ENCODE measurements at regions not wholly inside any gene's neighbourhood (a gene's known extent, or its start where the extent isn't known, plus 50 kb on each side); places are given as distances from the start of the nearest gene placed in this dataset.
A peak's percentile ranks its signal among the peaks of the same experiment; 100 is the strongest.

DNA sequence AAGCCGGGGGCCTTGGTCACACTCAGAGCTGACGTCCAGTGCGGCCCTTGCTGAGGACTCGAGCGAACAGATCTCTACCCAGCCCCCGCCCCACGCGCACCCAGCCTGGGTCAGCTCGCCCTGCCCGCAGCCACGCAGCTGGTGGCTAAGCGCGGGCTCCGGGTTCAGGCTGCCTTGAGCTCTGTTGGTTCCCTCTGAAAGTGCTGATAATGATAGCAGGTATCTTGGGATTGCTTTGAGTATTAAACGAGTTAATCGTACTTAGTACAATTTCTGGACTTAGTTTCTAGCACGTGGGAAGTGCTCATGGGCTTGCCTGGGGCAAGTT lies 88.1 kb upstream of the TGM3 start:
- no peak overlapping the region for H3K27ac ChIP-seq (ENCODE audit: low read length)
- CTCF ChIA-PET = interaction anchor here (0.5 to 0.7 kb wide), 4 partner anchors 23 to 466 kb away, joined by 3 to 6 read pairs (median 4); no protein-coding TSS in a partner anchor
- no peaks in the 10 kb centered on the region for H3K4me1 ChIP-seq (ENCODE audit: insufficient read depth, low read length)

DNA sequence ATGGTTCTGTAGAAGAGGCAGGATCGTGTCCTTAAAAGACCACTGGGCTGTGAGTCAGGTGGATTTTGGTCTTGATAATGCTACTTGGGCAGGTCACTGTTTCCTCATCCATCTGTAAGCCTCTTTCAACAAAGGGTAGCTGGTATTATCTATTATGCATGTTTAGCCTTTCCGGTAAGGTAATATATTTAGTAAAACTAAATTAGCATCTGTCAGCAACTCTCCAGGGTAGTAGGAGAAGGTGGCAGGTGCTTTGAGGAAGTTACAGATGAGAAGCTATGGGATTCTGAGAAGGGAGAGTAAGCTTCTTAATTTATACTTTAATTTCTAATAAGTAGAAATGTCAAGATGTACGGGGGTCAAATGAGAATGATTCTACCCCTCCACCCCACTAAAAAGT lies 86.9 kb upstream of the TGM3 start:
- ChIA-PET POLR2A (ENCODE audit: unreplicated experiment) (no interaction called here), CTCF (no interaction called here)
- no peaks in the 10 kb centered on the region for H3F3A ChIP-seq (ENCODE audit: low read length, unreplicated experiment)
- TF ChIP-seq EZH2phosphoT487 (IDR thresholded peaks at IDR 0.05; ENCODE audit: borderline replicate concordance, low read length) = no peak
- TF ChIP-seq EZH2 (IDR thresholded peaks at IDR 0.05; ENCODE audit: low read length, unreplicated experiment) = no peak
- TF ChIP-seq, protein P1, sequence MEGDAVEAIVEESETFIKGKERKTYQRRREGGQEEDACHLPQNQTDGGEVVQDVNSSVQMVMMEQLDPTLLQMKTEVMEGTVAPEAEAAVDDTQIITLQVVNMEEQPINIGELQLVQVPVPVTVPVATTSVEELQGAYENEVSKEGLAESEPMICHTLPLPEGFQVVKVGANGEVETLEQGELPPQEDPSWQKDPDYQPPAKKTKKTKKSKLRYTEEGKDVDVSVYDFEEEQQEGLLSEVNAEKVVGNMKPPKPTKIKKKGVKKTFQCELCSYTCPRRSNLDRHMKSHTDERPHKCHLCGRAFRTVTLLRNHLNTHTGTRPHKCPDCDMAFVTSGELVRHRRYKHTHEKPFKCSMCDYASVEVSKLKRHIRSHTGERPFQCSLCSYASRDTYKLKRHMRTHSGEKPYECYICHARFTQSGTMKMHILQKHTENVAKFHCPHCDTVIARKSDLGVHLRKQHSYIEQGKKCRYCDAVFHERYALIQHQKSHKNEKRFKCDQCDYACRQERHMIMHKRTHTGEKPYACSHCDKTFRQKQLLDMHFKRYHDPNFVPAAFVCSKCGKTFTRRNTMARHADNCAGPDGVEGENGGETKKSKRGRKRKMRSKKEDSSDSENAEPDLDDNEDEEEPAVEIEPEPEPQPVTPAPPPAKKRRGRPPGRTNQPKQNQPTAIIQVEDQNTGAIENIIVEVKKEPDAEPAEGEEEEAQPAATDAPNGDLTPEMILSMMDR (conservative IDR thresholded peaks at IDR 0.05; ENCODE audit: low read depth, low read length) = no peak
- H3K36me3 ChIP-seq (ENCODE audit: low read depth, low read length) = no peaks in the 10 kb centered on the region
- H3K27me3 ChIP-seq (ENCODE audit: low read length) = peaks cover 63% of the 10 kb centered on the region
- no peak overlapping the region for H3K4me3 ChIP-seq (ENCODE audit: low read length)
- H3K4me2 ChIP-seq (ENCODE audit: low read length) = no peak overlapping the region
- no peak overlapping the region for H2AFZ ChIP-seq (ENCODE audit: low read length)
- no peak overlapping the region for H3K9ac ChIP-seq (ENCODE audit: low read length)
- H3K27ac ChIP-seq (ENCODE audit: low read length) = no peak overlapping the region
- no peak for DNase-seq
- no TSS peak for BruUV-seq (replicated peaks)
- H3K9me2 ChIP-seq (replicated peaks; ENCODE audit: low read length) = no peaks in the 10 kb centered on the region
- H3K4me1 ChIP-seq (ENCODE audit: insufficient read depth, low read length) = no peaks in the 10 kb centered on the region
- H3K9me3 ChIP-seq (ENCODE audit: low read length) = no peaks in the 10 kb centered on the region
- no peaks in the 10 kb centered on the region for H3K79me2 ChIP-seq (ENCODE audit: low read length)
- H4K20me1 ChIP-seq (ENCODE audit: low read length) = no peaks in the 10 kb centered on the region
- intact Hi-C loops (cut with micrococcal nuclease) = loop anchor here (5.0 kb wide), 1 partner anchor 193 kb away; no protein-coding TSS in a partner anchor
- no peak for ATAC-seq

More for the DNA sequence above, 88.1 kb upstream of the TGM3 start:
- Histone ChIP-seq H3K9ac (ENCODE audit: low read length) (no peak overlapping the region), H3K27me3 (ENCODE audit: low read length) (peaks cover 62% of the 10 kb centered on the region), H3K4me3 (ENCODE audit: low read length) (peak overlapping the region; percentile 49), H3K9me2 (replicated peaks; ENCODE audit: low read length) (no peaks in the 10 kb centered on the region), H3K36me3 (ENCODE audit: low read depth, low read length) (no peaks in the 10 kb centered on the region), H3F3A (ENCODE audit: low read length, unreplicated experiment) (no peaks in the 10 kb centered on the region), H2AFZ (ENCODE audit: low read length) (peak overlapping the region; percentile 58), H4K20me1 (ENCODE audit: low read length) (no peaks in the 10 kb centered on the region), H3K9me3 (ENCODE audit: low read length) (no peaks in the 10 kb centered on the region), H3K79me2 (ENCODE audit: low read length) (no peaks in the 10 kb centered on the region), H3K4me2 (ENCODE audit: low read length) (peak overlapping the region; percentile 73)
- DNase-seq (no peak), ATAC-seq (no peak)
- BruUV-seq (replicated peaks) = no TSS peak
- intact Hi-C loops (cut with micrococcal nuclease) = loop anchor here (1.0 to 5.0 kb wide), 2 partner anchors 140 to 195 kb away; no protein-coding TSS in a partner anchor
- POLR2A ChIA-PET (ENCODE audit: unreplicated experiment) = no interaction called here
- TF ChIP-seq, protein P1 (conservative IDR thresholded peaks at IDR 0.05; ENCODE audit: low read depth, low read length) = peak; percentile 6; the same call in 1 of the 2 replicates
- TF ChIP-seq EZH2 (IDR thresholded peaks at IDR 0.05; ENCODE audit: low read length, unreplicated experiment) = no peak

DNA sequence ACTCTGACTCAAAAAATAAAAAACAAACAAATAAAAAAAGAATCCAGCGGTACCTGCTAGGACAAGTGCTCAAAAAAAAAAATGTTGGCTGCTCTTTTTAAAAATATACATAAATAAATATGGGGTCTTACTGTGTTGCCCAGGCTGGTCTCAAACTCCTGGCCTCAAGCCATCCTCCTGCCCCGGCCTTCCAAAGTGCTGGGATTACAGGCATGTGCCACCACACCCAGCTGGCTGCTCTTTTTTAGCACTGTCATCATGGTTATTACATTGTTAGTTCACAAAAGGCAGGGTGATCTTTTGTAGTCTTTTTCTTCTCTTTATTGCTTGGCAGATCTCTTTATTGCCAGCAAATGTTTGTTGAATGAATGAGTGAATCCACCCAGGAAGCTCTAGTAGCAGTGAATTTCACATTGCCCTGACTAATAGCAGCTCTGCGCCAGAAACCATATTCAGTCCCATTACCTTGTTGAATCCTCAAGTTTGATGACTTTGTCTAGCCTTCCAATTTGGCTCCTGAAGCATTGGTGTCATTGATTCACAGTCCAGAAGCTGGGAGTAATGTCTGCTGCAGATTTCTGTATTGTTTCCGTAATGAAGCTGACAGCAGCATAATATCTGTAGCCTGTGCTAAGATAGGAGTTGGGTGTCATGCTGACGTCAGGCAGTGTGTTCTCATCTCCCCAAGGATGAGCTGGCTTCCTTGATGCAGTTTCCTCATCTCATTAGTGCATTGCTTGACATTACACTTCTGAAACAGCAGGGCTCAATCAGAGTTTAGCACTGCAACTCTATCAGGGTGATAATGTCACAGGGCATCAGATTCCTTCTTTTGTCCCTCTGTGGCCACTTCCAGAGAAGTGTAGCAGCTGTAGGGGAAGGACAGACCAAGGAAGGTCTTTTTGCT lies 84.9 kb upstream of the TGM3 start:
- no peaks in the 10 kb centered on the region for H4K20me1 ChIP-seq (ENCODE audit: low read length)

More for the DNA sequence above, 84.9 kb upstream of the TGM3 start:
- peak; percentile 26; the same call in 1 of the 2 replicates for ATAC-seq
- no peak overlapping the region for H2AFZ ChIP-seq (ENCODE audit: low read length)
- H3K27ac ChIP-seq (ENCODE audit: low read length) = no peak overlapping the region
- H3K4me3 ChIP-seq (ENCODE audit: low read length) = no peak overlapping the region
- peak; percentile 34 for DNase-seq
- CTCF ChIA-PET = no interaction called here
- no peaks in the 10 kb centered on the region for H3K4me1 ChIP-seq (ENCODE audit: insufficient read depth, low read length)
- POLR2A ChIA-PET (ENCODE audit: unreplicated experiment) = no interaction called here
- H3F3A ChIP-seq (ENCODE audit: low read length, unreplicated experiment) = no peaks in the 10 kb centered on the region
- H3K9me3 ChIP-seq (ENCODE audit: low read length) = no peaks in the 10 kb centered on the region
- H3K4me2 ChIP-seq (ENCODE audit: low read length) = no peak overlapping the region
- no peaks in the 10 kb centered on the region for H3K36me3 ChIP-seq (ENCODE audit: low read depth, low read length)
- TF ChIP-seq EZH2phosphoT487 (IDR thresholded peaks at IDR 0.05; ENCODE audit: borderline replicate concordance, low read length) = no peak
- TF ChIP-seq, protein P1 (conservative IDR thresholded peaks at IDR 0.05; ENCODE audit: low read depth, low read length) = no peak
- TF ChIP-seq EZH2 (IDR thresholded peaks at IDR 0.05; ENCODE audit: low read length, unreplicated experiment) = no peak
- no TSS peak for BruUV-seq (replicated peaks)
- intact Hi-C loops (cut with micrococcal nuclease) = no loop called here
- no peaks in the 10 kb centered on the region for H3K9me2 ChIP-seq (replicated peaks; ENCODE audit: low read length)
- H3K9ac ChIP-seq (ENCODE audit: low read length) = no peak overlapping the region
- no peaks in the 10 kb centered on the region for H3K79me2 ChIP-seq (ENCODE audit: low read length)
- peaks cover 78% of the 10 kb centered on the region for H3K27me3 ChIP-seq (ENCODE audit: low read length)
